ENCODE measurements at regions not wholly inside any gene's neighbourhood (a gene's known extent, or its start where the extent isn't known, plus 50 kb on each side); places are given as distances from the start of the nearest gene placed in this dataset.

DNA sequence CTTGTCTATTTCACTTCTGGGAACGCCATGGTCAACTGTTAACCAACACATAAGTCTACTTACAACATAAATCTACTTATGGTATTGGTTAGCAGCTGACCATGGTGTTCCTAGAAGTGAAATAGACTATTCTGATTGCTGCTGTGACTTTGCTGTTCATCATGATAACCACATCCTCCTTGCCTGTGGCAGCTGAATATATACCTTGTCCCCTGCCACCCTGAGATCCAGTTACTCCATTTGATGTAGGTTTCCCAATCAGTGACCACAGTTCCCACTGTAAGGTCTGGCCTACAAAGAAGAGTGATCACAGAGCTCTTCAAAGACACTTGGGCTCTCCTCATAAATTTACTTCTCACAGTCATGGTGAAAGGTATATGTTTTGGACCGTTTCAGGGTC is 66.8 kb upstream of the ALDH1A3 start:
- H3K79me2 ChIP-seq (ENCODE audit: insufficient read depth, low read length) = no peaks in the 10 kb centered on the region
- H3K4me3 Mint-ChIP-seq (ENCODE audit: unreplicated experiment) = no peak overlapping the region
- H3K4me2 ChIP-seq (ENCODE audit: low read length) = no peak overlapping the region
- H4K20me1 ChIP-seq (ENCODE audit: insufficient read depth, low read length) = no peaks in the 10 kb centered on the region
- no peaks in the 10 kb centered on the region for H3K36me3 Mint-ChIP-seq (ENCODE audit: low read depth, unreplicated experiment)
- H3K4me3 ChIP-seq (ENCODE audit: insufficient read depth, low read depth, low read length) = no peak overlapping the region
- no peaks in the 10 kb centered on the region for H3K27me3 Mint-ChIP-seq (ENCODE audit: low read depth, unreplicated experiment)
- H3K4me1 ChIP-seq (ENCODE audit: insufficient read depth, low read length) = peaks cover 3% of the 10 kb centered on the region
- no peak overlapping the region for H3K9ac ChIP-seq (ENCODE audit: low read length)
- H3K9me3 ChIP-seq (ENCODE audit: insufficient read depth, low read depth, low read length) = peaks cover 1% of the 10 kb centered on the region
- DNase-seq (ENCODE audit: low read depth) (no peak), FAIRE-seq (no peak)
- no peak for TF ChIP-seq EZH2 (IDR thresholded peaks at IDR 0.05; ENCODE audit: insufficient read depth, low read length)
- TF ChIP-seq, protein P1, sequence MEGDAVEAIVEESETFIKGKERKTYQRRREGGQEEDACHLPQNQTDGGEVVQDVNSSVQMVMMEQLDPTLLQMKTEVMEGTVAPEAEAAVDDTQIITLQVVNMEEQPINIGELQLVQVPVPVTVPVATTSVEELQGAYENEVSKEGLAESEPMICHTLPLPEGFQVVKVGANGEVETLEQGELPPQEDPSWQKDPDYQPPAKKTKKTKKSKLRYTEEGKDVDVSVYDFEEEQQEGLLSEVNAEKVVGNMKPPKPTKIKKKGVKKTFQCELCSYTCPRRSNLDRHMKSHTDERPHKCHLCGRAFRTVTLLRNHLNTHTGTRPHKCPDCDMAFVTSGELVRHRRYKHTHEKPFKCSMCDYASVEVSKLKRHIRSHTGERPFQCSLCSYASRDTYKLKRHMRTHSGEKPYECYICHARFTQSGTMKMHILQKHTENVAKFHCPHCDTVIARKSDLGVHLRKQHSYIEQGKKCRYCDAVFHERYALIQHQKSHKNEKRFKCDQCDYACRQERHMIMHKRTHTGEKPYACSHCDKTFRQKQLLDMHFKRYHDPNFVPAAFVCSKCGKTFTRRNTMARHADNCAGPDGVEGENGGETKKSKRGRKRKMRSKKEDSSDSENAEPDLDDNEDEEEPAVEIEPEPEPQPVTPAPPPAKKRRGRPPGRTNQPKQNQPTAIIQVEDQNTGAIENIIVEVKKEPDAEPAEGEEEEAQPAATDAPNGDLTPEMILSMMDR (IDR thresholded peaks at IDR 0.05; ENCODE audit: insufficient read depth, low read depth, low read length) = no peak
- H3K27ac Mint-ChIP-seq (ENCODE audit: unreplicated experiment) = no peak overlapping the region
- no peaks in the 10 kb centered on the region for H3K27me3 ChIP-seq (ENCODE audit: insufficient read depth, low read length)
- no peak overlapping the region for H3K27ac ChIP-seq (ENCODE audit: low read depth, low read length)
- H3K9me3 Mint-ChIP-seq (ENCODE audit: unreplicated experiment) = peaks cover 15% of the 10 kb centered on the region
- no peaks in the 10 kb centered on the region for H3K36me3 ChIP-seq (ENCODE audit: insufficient read depth, low read length)
- H2AFZ ChIP-seq (ENCODE audit: low read depth, low read length) = no peak overlapping the region
- peaks cover 9% of the 10 kb centered on the region for H3K4me1 Mint-ChIP-seq (ENCODE audit: low read depth, unreplicated experiment)

DNA sequence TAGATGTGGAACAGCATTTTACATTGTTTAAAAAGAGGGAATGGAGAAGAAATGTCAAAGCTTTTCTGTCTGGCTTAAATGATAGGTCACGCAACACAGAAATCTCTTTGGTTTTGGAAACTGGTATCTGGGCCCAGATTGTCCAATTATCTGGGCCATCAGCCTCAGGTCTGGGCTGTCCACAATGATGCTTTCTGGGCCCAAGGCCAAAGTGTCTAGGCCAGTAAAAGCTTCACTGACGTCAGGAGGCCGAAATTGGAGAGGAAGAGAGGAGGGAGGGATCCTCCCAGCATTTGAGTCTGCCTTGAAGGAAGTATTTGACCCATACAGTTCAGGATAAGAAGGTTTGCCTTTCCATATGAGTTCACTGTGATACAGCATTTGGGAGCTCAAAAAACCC is 60.7 kb upstream of the ALDH1A3 start:
- no peak overlapping the region for H2AFZ ChIP-seq (ENCODE audit: low read depth, low read length)
- peaks cover 18% of the 10 kb centered on the region for H3K9me3 Mint-ChIP-seq (ENCODE audit: unreplicated experiment)
- H3K9me3 ChIP-seq (ENCODE audit: insufficient read depth, low read depth, low read length) = no peaks in the 10 kb centered on the region
- TF ChIP-seq, protein P1 (IDR thresholded peaks at IDR 0.05; ENCODE audit: insufficient read depth, low read depth, low read length) = no peak
- TF ChIP-seq EZH2 (IDR thresholded peaks at IDR 0.05; ENCODE audit: insufficient read depth, low read length) = no peak
- H3K27me3 Mint-ChIP-seq (ENCODE audit: low read depth, unreplicated experiment) = peaks cover 4% of the 10 kb centered on the region
- H3K79me2 ChIP-seq (ENCODE audit: insufficient read depth, low read length) = no peaks in the 10 kb centered on the region
- H3K9ac ChIP-seq (ENCODE audit: low read length) = no peak overlapping the region
- H4K20me1 ChIP-seq (ENCODE audit: insufficient read depth, low read length) = no peaks in the 10 kb centered on the region
- no peaks in the 10 kb centered on the region for H3K4me1 ChIP-seq (ENCODE audit: insufficient read depth, low read length)
- no peak overlapping the region for H3K4me2 ChIP-seq (ENCODE audit: low read length)
- no peaks in the 10 kb centered on the region for H3K4me1 Mint-ChIP-seq (ENCODE audit: low read depth, unreplicated experiment)
- no peaks in the 10 kb centered on the region for H3K27me3 ChIP-seq (ENCODE audit: insufficient read depth, low read length)
- H3K4me3 Mint-ChIP-seq (ENCODE audit: unreplicated experiment) = no peak overlapping the region
- H3K4me3 ChIP-seq (ENCODE audit: insufficient read depth, low read depth, low read length) = no peak overlapping the region
- DNase-seq (ENCODE audit: low read depth) = peak; percentile 78
- no peak for FAIRE-seq
- no peak overlapping the region for H3K27ac Mint-ChIP-seq (ENCODE audit: unreplicated experiment)
- no peaks in the 10 kb centered on the region for H3K36me3 Mint-ChIP-seq (ENCODE audit: low read depth, unreplicated experiment)
- H3K36me3 ChIP-seq (ENCODE audit: insufficient read depth, low read length) = no peaks in the 10 kb centered on the region
- no peak overlapping the region for H3K27ac ChIP-seq (ENCODE audit: low read depth, low read length)

DNA sequence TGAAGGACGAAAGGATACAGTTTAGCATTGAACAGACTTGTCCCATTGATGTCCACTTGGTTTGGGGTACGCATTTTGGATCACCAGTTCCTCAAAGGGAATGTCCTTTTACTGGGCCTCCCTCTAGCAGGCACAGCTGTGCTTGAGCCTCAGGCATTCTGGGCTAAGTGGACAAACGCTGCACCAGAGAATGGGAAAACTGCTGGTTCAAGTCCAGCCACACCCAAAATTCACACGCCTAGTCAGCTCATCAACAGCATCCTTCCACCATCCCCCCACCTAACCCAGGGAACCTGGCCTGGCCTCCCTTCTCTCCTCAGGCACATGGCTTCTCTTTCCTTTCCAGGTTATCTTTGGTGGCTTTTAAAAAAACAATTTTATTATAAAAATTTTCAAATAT is 59.1 kb upstream of the ALDH1A3 start:
- Histone ChIP-seq H3K4me2 (ENCODE audit: low read length) (no peak overlapping the region), H3K4me1 (ENCODE audit: insufficient read depth, low read length) (no peaks in the 10 kb centered on the region), H2AFZ (ENCODE audit: low read depth, low read length) (no peak overlapping the region), H3K9ac (ENCODE audit: low read length) (no peak overlapping the region), H3K79me2 (ENCODE audit: insufficient read depth, low read length) (no peaks in the 10 kb centered on the region), H3K9me3 (ENCODE audit: insufficient read depth, low read depth, low read length) (no peaks in the 10 kb centered on the region), H3K27ac (ENCODE audit: low read depth, low read length) (no peak overlapping the region), H3K4me3 (ENCODE audit: insufficient read depth, low read depth, low read length) (no peak overlapping the region), H3K27me3 (ENCODE audit: insufficient read depth, low read length) (no peaks in the 10 kb centered on the region), H4K20me1 (ENCODE audit: insufficient read depth, low read length) (no peaks in the 10 kb centered on the region), H3K36me3 (ENCODE audit: insufficient read depth, low read length) (no peaks in the 10 kb centered on the region)
- Mint-ChIP-seq H3K4me3 (ENCODE audit: unreplicated experiment) (no peak overlapping the region), H3K27me3 (ENCODE audit: low read depth, unreplicated experiment) (peaks cover 10% of the 10 kb centered on the region), H3K36me3 (ENCODE audit: low read depth, unreplicated experiment) (no peaks in the 10 kb centered on the region), H3K9me3 (ENCODE audit: unreplicated experiment) (peaks cover 10% of the 10 kb centered on the region), H3K27ac (ENCODE audit: unreplicated experiment) (no peak overlapping the region), H3K4me1 (ENCODE audit: low read depth, unreplicated experiment) (no peaks in the 10 kb centered on the region)
- TF ChIP-seq, protein P1 (IDR thresholded peaks at IDR 0.05; ENCODE audit: insufficient read depth, low read depth, low read length) = no peak
- TF ChIP-seq EZH2 (IDR thresholded peaks at IDR 0.05; ENCODE audit: insufficient read depth, low read length) = no peak
- FAIRE-seq (no peak), DNase-seq (ENCODE audit: low read depth) (no peak)
